ENCODE measurements at regions not wholly inside any gene's neighbourhood (a gene's known extent, or its start where the extent isn't known, plus 50 kb on each side); places are given as distances from the start of the nearest gene placed in this dataset.

GRCh38 chr10:89093728-89094127 lies 103.1 kb downstream of the FAS start:
- TF ChIP-seq, protein P1, sequence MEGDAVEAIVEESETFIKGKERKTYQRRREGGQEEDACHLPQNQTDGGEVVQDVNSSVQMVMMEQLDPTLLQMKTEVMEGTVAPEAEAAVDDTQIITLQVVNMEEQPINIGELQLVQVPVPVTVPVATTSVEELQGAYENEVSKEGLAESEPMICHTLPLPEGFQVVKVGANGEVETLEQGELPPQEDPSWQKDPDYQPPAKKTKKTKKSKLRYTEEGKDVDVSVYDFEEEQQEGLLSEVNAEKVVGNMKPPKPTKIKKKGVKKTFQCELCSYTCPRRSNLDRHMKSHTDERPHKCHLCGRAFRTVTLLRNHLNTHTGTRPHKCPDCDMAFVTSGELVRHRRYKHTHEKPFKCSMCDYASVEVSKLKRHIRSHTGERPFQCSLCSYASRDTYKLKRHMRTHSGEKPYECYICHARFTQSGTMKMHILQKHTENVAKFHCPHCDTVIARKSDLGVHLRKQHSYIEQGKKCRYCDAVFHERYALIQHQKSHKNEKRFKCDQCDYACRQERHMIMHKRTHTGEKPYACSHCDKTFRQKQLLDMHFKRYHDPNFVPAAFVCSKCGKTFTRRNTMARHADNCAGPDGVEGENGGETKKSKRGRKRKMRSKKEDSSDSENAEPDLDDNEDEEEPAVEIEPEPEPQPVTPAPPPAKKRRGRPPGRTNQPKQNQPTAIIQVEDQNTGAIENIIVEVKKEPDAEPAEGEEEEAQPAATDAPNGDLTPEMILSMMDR (IDR thresholded peaks at IDR 0.05): no peak
- no peak for TF ChIP-seq POLR2A (IDR thresholded peaks at IDR 0.05)
